Activated CD4-positive, alpha-beta T cell treated with anti-CD3 and anti-CD28 coated beads, Interleukin-2, amount 50 U/mL, for 24 hours (primary cell): ENCODE measurements at regions not wholly inside any gene's neighbourhood (a gene's known extent, or its start where the extent isn't known, plus 50 kb on each side); places are given as distances from the start of the nearest gene placed in this dataset.

ENCODE experiments used
- DNase-seq, 2 donors: peaks; one replicate each; pipeline ENCODE4 v3.0.0-alpha.2; 2020; ENCODE audit warnings: low read depth in 1 of 2, low spot score in 1 of 2

GRCh38 chr9:116003397-116003796, 150.2 kb upstream of the PAPPA start:
- DNase-seq, result no peak

DNA sequence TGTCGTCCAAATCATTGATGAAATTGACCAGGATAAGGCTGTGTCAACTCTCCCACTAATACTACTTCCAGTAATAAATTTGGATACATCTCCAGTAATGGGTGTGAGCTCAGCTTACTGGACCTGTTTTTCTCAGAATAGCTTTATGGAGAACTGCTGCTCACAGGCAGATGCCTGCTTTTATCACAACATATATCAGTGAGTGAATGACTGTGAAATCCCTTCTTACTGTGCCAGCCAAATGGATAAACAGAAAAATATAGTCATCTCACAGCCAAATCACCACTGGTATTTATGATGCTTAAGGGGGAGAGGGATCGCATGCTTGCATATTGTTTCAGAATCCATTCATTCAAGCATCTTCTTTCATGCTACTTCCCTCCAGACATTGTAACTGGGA, 148.4 kb upstream of the PAPPA start:
- DNase-seq, result no peak

DNA sequence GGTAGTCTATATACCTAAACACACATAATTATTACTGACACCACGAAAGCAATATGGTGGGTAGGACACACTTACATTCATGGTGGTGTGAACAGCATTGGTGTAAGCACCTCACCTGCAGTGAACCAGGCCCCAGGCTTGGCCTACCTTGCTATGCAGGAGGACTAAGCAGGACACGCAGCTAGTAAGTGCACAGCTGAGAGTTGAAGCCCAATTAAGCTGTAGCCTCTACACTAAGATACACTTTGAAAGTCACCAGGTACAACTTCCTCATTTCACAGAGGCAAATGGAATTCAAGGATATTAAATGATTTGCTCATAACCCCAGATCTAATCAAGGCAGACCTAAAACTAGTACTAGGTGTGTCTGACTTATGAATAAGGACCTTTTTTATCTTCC, 145.8 kb upstream of the PAPPA start:
- no peak for DNase-seq

- DNase-seq, result no peak
Observed at GRCh38 chr9:116008278-116008677, 145.3 kb upstream of the PAPPA start.

GRCh38 chr9:116009420-116009819, 144.2 kb upstream of the PAPPA start:
- DNase-seq, result no peak

DNA sequence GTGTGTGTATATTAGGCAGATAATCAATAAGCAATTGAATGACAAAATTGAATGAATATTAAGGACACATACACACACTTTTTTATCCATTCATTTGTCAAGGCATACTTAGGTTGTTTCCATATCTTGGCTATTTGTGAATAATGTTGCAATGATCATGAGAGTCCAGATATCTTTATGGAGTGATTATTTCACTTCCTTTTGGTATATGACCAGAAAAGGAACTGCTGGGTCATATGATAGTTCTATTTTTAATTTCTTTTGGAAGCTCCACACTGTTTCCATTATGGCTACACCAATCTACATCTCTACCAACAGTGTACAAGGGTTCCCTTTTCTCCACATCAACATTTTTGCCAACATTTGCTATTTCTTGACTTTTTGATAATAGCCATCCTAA, 137.7 kb upstream of the PAPPA start:
- DNase-seq, result no peak

DNA sequence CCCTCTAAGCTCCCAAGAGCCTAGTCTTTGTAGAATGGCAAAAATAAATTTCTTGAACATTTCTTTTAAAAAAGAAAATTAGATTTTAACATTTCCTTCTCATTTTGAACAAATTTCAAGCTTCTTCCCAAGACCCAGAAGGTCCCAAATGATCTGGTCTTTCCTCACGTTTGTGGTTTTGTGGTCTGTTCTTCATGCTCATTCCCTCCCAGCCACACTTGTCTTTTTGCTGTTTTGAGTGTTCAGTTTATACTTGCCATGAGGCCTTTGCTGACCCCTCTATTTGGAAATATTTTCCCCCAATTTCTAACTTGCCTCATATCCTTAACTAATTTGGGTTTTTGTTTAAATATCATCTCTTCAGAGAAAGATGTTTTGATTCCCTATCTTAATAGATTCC, 133.4 kb upstream of the PAPPA start:
- no peak for DNase-seq

DNA sequence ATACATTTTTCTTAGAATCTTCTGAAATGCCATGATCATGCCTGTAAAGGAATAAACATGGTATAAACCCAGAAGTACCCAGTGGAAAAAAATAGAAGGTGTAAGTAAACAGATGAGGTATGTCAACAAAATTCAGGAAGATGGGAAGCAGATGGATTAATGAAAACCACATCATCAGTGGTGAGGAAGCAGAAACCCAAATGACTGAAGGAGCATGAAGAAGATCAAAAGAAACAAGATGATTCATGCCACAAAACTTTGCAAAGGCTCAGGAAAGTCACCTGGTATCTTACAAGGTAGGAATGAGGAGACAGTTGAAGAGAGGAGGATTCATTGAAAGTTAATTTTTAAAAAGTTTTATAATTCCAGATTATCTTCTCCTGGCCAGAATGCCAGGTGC, 132.8 kb upstream of the PAPPA start:
- DNase-seq, result no peak

DNA sequence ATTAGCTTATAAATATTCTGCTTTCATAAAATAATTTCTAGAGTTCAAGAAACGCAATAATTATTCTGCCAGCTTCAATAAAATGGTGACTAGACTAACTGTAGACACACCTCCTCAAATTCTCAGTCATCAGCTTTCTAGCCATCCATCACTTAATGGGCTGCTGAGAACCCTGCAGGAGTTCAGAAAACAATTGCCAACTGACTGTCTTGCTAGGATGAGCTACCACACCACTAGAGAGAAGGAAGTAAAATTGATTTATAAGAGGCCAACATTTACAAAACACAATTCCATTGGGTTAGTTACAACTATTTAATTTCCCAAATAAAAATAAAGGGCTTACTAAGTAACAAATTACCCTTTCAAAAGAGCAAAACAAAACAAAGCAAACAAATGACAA, 126.5 kb upstream of the PAPPA start:
- no peak for DNase-seq

DNA sequence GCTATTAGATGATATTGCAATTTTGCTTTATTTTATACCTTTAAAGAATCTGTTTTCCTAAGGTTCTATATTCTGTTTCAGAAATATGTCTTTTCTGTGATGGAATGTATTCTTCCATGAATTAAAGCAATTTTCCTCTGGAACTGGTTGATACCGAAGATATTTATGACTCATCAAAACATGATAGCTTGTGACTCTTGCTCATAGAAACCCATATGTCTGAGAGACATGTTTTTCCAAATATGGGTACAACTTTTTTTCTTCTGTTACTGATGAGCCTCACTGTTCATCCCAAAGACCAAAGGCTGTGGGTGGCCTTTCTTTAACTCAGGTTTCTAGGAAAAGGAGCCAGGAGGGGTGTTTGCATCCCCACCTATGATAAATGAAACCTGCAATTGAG, 126.1 kb upstream of the PAPPA start:
- DNase-seq, result no peak

GRCh38 chr9:116027951-116028350, 125.6 kb upstream of the PAPPA start:
- no peak for DNase-seq

DNA sequence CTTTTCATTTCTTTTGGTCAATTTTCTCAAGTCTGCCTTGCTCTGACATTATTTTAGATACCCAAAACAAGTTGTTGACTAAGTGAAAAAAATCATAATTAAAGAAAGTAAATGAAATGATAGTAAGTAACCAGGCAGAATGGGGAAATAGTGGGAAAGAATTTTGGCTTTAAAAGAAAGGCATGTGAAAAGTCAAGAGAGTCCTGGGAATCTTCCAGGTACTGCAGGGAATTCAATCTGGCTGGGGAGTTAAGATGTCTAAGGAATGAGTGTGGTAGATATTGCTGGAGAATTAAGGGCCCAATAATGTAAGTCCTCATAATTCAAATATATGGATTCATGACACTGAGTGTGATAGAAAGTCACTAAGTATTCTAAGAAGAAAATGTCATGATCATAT, 123.1 kb upstream of the PAPPA start:
- no peak for DNase-seq

DNA sequence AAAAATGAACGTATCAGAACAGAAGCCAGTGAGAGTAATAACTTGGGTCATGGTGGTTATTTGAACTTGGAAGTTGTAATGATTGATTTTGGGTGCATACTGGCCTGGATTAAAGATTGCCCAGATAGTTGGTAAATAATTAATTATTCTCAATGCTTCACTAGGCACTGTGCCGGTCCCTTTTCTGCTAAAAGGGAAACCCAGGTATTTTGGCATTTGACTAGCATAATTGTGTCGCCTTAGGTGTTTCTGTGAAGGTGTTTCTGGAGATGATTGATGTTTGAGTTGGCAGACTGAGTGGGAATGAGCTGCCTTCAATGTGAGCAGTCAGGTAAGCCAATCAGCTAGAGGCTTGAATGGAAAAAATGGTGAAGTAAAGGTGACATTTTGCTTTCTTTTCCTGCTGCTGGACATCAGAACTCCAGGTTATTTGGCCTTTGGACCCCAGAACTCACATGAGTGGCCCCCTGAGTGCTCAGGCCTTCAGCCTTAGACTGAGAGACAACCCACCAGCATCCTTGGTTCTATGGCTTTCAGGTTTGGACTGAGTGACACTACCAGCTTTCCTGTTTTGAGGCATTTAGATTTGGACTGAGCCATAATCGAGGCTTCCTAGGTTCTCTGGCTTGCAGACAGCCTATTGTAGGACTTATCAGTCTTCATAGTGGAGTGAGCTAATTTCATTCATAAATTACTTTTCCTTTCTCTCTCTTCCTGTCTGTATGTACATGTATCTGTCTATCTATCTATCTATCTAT, 120.7 kb upstream of the PAPPA start:
- no peak for DNase-seq

DNA sequence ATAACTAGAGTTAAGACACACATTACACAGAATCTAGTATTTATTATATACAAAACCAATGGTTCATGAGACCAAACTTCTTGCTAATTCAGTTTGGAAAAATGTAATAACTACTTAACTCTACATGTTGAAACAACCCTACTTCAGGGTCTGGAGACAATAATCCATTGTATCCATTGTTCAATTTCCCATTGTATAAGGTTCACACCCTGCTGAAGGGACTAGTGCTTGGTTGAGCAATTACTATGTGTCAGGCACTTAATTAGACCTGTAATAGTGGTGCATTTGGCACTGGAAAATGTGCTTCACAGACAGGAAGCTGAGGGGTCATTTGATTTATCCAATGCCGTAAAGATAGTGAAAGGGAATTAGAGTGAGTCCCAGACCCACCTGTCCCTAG, 114.3 kb upstream of the PAPPA start:
- no peak for DNase-seq

GRCh38 chr9:116039893-116040292, 113.7 kb upstream of the PAPPA start:
- DNase-seq, result no peak

- DNase-seq, result no peak
Observed at GRCh38 chr9:116042321-116042720, 111.3 kb upstream of the PAPPA start.

- no peak for DNase-seq
Observed at GRCh38 chr9:116045083-116045482, 108.5 kb upstream of the PAPPA start.

- DNase-seq, result no peak
Observed at GRCh38 chr9:116048081-116048480, 105.5 kb upstream of the PAPPA start.

GRCh38 chr9:116049456-116049855, 104.1 kb upstream of the PAPPA start:
- no peak for DNase-seq

DNA sequence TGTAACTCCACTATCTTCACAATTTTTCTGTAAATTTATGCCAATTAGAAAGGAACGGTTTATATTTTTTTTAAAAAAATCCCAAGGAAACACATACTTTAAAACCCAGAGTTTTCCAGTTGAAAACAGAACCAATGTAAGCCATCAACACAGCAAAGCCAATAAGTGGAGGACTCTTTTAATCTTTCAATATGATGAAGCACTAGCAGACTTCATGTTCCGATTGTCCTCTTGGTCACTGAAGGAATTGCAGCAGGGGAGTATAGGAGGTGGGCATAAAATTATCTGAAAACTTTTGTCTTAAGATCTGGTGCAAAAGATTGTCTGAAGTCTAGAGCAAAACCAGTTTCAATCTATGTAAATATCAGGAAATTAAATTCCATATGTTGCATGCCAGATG, 102.1 kb upstream of the PAPPA start:
- no peak for DNase-seq

DNA sequence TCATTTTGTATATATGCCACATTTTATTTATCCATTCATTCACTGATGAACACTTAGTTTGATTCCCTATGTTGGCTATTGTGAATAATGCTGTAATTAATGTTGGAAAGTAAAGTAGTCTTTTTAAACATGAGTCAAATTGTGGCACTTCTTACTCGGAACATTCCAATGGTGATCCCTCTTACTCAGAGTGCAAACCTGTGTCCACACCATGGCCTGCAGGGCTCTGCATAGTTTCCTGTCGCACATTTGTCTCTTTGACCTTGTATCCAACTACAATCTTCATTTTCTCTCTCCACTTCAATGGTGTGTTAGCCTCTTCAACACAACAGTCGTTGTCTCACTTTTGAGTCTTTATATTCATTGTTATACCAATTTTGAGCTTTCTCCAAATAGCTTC, 98.1 kb upstream of the PAPPA start:
- DNase-seq, result no peak

DNA sequence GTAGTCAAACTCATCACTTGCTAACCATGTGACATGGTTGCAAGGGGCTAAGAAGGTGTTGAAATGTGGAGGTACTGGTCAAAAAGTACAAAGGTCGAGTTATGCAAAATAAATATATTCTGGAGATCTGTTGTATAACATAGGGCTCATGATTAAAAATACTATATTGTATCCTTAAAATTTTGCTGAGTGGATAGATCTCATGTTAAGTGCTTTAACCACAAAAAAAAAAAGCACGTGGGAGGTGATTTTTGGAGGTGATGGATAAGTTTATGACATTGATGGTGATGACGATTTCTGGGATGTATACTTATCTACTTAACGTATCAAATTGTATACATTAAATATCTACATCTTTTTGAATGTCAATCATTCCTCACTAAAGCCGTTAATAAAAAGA, 96.2 kb upstream of the PAPPA start:
- DNase-seq, result no peak

- DNase-seq, result no peak
Observed at GRCh38 chr9:116058421-116058820, 95.2 kb upstream of the PAPPA start.

DNA sequence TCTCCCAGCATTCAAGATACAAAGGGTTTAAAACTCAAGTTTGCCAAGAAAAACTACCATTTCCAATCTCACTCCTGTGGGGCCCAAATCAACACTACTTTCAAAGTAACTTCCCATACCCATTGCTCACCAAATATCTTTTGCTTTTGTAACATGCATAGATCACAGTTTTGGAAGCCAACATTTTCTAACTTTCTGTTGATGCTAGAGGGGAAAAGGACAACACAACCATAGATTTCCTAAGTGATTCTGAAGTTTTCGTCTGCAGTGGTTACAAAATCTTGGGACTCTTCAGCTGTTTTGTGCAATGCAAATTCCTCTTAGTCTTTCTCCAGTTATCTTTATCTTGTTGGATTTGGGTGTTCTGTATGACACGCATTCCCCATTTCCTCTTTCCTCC, 94.1 kb upstream of the PAPPA start:
- no peak for DNase-seq
